OCI-LY1 (cell line): ENCODE measurements at regions not wholly inside any gene's neighbourhood (a gene's known extent, or its start where the extent isn't known, plus 50 kb on each side); places are given as distances from the start of the nearest gene placed in this dataset.

Source experiments
- H2AFZ ChIP-seq: fragments of 200-600 bp; sonication (generic), shearing (Covaris generic); 2 replicates; pipeline ENCODE4 v1.6.0; 2014; ENCODE audit warnings: antibody characterized with exemption, mild to moderate bottlenecking, low read length
- H3F3A ChIP-seq: fragments of 200-600 bp; sonication (generic), shearing (Covaris generic); 2 replicates; pipeline ENCODE4 v1.6.0; 2014; ENCODE audit warnings: mild to moderate bottlenecking, antibody characterized with exemption, low read length, moderate library complexity; ENCODE audit not compliant: insufficient read depth
- H3K27ac ChIP-seq: fragments of 200-600 bp; sonication (generic); 2 replicates; pipeline ENCODE4 v1.5.1; 2014; ENCODE audit warnings: low read length, mixed run types, mild to moderate bottlenecking, low read depth; ENCODE audit not compliant: poor library complexity, severe bottlenecking
- H3K27me3 ChIP-seq: fragments of 200-600 bp; sonication (generic); 2 replicates; pipeline ENCODE4 v1.6.0; 2014; ENCODE audit warnings: antibody characterized with exemption, mild to moderate bottlenecking, low read length, moderate library complexity; ENCODE audit not compliant: insufficient read depth
- H3K36me3 ChIP-seq: fragments of 200-600 bp; sonication (generic); 2 replicates; pipeline ENCODE4 v1.6.1; 2014; ENCODE audit warnings: mild to moderate bottlenecking, antibody characterized with exemption, low read length, moderate library complexity, mixed read lengths; ENCODE audit not compliant: insufficient read depth
- H3K4me1 ChIP-seq: fragments of 200-600 bp; sonication (generic); 2 replicates; pipeline ENCODE4 v1.5.1; 2014; ENCODE audit warnings: mild to moderate bottlenecking, low read length, moderate library complexity; ENCODE audit not compliant: insufficient read depth, severe bottlenecking
- H3K4me2 ChIP-seq: fragments of 200-600 bp; sonication (generic), shearing (Covaris generic); 2 replicates; pipeline ENCODE4 v1.6.1; 2014; ENCODE audit warnings: low read length
- H3K4me3 ChIP-seq: fragments of 200-600 bp; sonication (generic); 2 replicates; pipeline ENCODE4 v1.5.1; 2014; ENCODE audit warnings: low read length, low read depth, mild to moderate bottlenecking, mixed read lengths; ENCODE audit not compliant: poor library complexity, severe bottlenecking
- H3K79me2 ChIP-seq: fragments of 200-600 bp; shearing (Covaris generic); 2 replicates; pipeline ENCODE4 v1.6.1; 2016; ENCODE audit warnings: mixed run types, low read length, mixed read lengths; ENCODE audit not compliant: insufficient read depth
- H3K9ac ChIP-seq: fragments of 200-600 bp; sonication (generic), shearing (Covaris generic); 2 replicates; pipeline ENCODE4 v1.6.1; 2014; ENCODE audit warnings: mild to moderate bottlenecking, low read length, mixed read lengths
- H3K9me2 ChIP-seq: fragments of 200-600 bp; sonication (generic), shearing (Covaris generic); 2 replicates; pipeline ENCODE4 v1.6.1; 2014; ENCODE audit warnings: low read depth, mild to moderate bottlenecking, low read length, mixed read lengths
- H3K9me3 ChIP-seq: fragments of 200-600 bp; shearing (Covaris generic); 2 replicates; pipeline ENCODE4 v1.6.1; 2014; ENCODE audit warnings: low read length, mixed read lengths
- H4K20me1 ChIP-seq: fragments of 200-600 bp; sonication (generic), shearing (Covaris generic); 2 replicates; pipeline ENCODE4 v1.6.0; 2016; ENCODE audit warnings: mild to moderate bottlenecking, low read length; ENCODE audit not compliant: insufficient read depth
- CTCF ChIP-seq: fragments of 200-600 bp; sonication (generic), shearing (Covaris generic); IDR thresholded peaks from 2 replicates; pipeline ENCODE4 v1.5.1; 2017; ENCODE audit warnings: mild to moderate bottlenecking, antibody characterized with exemption, low read length, moderate library complexity, mixed read lengths
- EZH2 ChIP-seq: fragments of 200-600 bp; sonication (generic), shearing (Covaris generic); IDR thresholded peaks from 2 replicates; pipeline ENCODE4 v1.8.0; 2017; ENCODE audit warnings: borderline replicate concordance, mixed run types, mild to moderate bottlenecking, antibody characterized with exemption, low read length, moderate library complexity, mixed read lengths

GRCh38 chr2:241986836-241987641 is 117.5 kb downstream of the RTP5 start:
- no peaks in the 10 kb centered on the region for H3K4me1 ChIP-seq
- H3K27ac ChIP-seq = no peak overlapping the region
- H4K20me1 ChIP-seq = no peaks in the 10 kb centered on the region
- H3K4me2 ChIP-seq = no peak overlapping the region
- no peak overlapping the region for H3K9ac ChIP-seq
- H3K36me3 ChIP-seq = no peaks in the 10 kb centered on the region
- TF ChIP-seq EZH2 (no peak), CTCF (no peak)
- H3F3A ChIP-seq = no peaks in the 10 kb centered on the region
- H3K9me2 ChIP-seq = no peaks in the 10 kb centered on the region
- no peaks in the 10 kb centered on the region for H3K27me3 ChIP-seq
- no peaks in the 10 kb centered on the region for H3K79me2 ChIP-seq
- no peak overlapping the region for H2AFZ ChIP-seq
- no peak overlapping the region for H3K4me3 ChIP-seq
- H3K9me3 ChIP-seq = no peaks in the 10 kb centered on the region

DNA sequence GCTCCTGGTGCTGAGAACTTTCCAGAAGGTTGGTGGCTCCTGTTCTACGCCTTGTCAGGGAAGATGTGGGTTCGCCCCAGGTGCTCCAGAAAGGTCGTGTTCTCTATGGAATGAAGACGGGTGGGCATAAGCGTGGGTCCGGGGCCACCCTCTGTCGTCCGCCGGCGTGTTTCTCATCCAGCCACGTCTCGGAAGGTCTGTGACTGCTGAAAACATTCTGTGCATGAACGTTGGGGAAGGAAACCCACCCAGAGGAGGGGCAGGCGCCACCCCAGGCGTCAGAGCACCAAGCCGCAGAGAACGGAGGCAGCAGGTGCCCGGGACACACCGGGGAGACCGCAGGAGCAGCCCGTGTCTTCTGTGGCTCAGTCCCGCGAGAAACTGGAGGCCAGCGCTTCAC is 118.2 kb downstream of the RTP5 start:
- H3K4me1 ChIP-seq = no peaks in the 10 kb centered on the region
- H3K9me3 ChIP-seq = no peaks in the 10 kb centered on the region
- H3K27me3 ChIP-seq = no peaks in the 10 kb centered on the region
- TF ChIP-seq CTCF (no peak), EZH2 (no peak)
- H3K36me3 ChIP-seq = no peaks in the 10 kb centered on the region
- no peak overlapping the region for H3K4me2 ChIP-seq
- H3K4me3 ChIP-seq = no peak overlapping the region
- no peak overlapping the region for H3K27ac ChIP-seq
- no peaks in the 10 kb centered on the region for H3F3A ChIP-seq
- H3K9me2 ChIP-seq = no peaks in the 10 kb centered on the region
- H3K9ac ChIP-seq = no peak overlapping the region
- no peak overlapping the region for H2AFZ ChIP-seq
- no peaks in the 10 kb centered on the region for H3K79me2 ChIP-seq
- no peaks in the 10 kb centered on the region for H4K20me1 ChIP-seq

DNA sequence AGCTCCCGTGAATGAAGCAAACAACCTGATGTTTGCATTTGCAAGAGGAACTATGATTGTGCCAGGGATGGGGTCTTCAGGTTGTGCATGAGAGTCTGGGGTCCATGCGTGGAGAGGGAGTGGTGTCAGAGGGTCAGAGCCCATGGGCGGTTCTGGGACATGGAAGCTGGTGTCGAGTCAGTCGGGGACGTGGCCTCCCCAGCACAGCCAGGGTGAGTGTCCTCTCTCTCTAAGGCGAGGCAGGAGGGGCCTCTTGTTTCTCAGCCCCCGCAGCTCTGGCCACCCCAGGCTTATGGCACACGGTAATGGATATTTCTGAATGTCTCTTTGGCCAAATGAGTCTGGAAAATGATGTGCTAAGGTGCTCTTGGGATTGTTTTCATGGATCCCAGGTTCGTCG is 118.6 kb downstream of the RTP5 start:
- Histone ChIP-seq H3K4me2 (no peak overlapping the region), H3K4me1 (no peaks in the 10 kb centered on the region), H3K27me3 (no peaks in the 10 kb centered on the region), H2AFZ (no peak overlapping the region), H4K20me1 (no peaks in the 10 kb centered on the region), H3K79me2 (no peaks in the 10 kb centered on the region), H3K9me2 (no peaks in the 10 kb centered on the region), H3F3A (no peaks in the 10 kb centered on the region), H3K4me3 (no peak overlapping the region), H3K36me3 (no peaks in the 10 kb centered on the region), H3K27ac (no peak overlapping the region), H3K9me3 (no peaks in the 10 kb centered on the region), H3K9ac (no peak overlapping the region)
- TF ChIP-seq CTCF = no peak
- no peak for TF ChIP-seq EZH2
